HG02759 (cell line): ENCODE measurements at regions not wholly inside any gene's neighbourhood (a gene's known extent, or its start where the extent isn't known, plus 50 kb on each side); places are given as distances from the start of the nearest gene placed in this dataset.
A peak's percentile ranks its signal among the peaks of the same experiment; 100 is the strongest.

ENCODE experiments used
- ATAC-seq: cut with Tn5 transposase; IDR thresholded peaks from one replicate; pipeline ENCODE4 v1.9.1; 2021; ENCODE audit warnings: mild to moderate bottlenecking, moderate library complexity; ENCODE audit not compliant: unreplicated experiment

- no peak for ATAC-seq
Measured at GRCh38 chr4:58711039-58711438, 1600.9 kb upstream of the IGFBP7 start.

- no peak for ATAC-seq
Measured at GRCh38 chr4:58688568-58688967, 1578.4 kb upstream of the IGFBP7 start.

GRCh38 chr4:58679886-58680285 lies 1569.7 kb upstream of the IGFBP7 start:
- ATAC-seq: no peak

GRCh38 chr4:58679051-58679450 lies 1568.9 kb upstream of the IGFBP7 start:
- ATAC-seq: no peak

- ATAC-seq: no peak
Measured at GRCh38 chr4:58669783-58670182, 1559.6 kb upstream of the IGFBP7 start.

- ATAC-seq: no peak
Measured at GRCh38 chr4:58665649-58666048, 1555.5 kb upstream of the IGFBP7 start.

GRCh38 chr4:58658701-58659100 lies 1548.5 kb upstream of the IGFBP7 start:
- no peak for ATAC-seq

GRCh38 chr4:58653251-58653650 lies 1543.1 kb upstream of the IGFBP7 start:
- ATAC-seq: no peak

GRCh38 chr4:58649226-58649625 lies 1539.0 kb upstream of the IGFBP7 start:
- no peak for ATAC-seq

GRCh38 chr4:58646126-58646525 lies 1535.9 kb upstream of the IGFBP7 start:
- no peak for ATAC-seq

GRCh38 chr4:58644549-58644948 lies 1534.4 kb upstream of the IGFBP7 start:
- ATAC-seq: no peak

GRCh38 chr4:58636381-58636780 lies 1526.2 kb upstream of the IGFBP7 start:
- no peak for ATAC-seq

- ATAC-seq: no peak
Measured at GRCh38 chr4:58617226-58617625, 1507.0 kb upstream of the IGFBP7 start.

GRCh38 chr4:58611012-58611411 lies 1500.8 kb upstream of the IGFBP7 start:
- no peak for ATAC-seq

- no peak for ATAC-seq
Measured at GRCh38 chr4:58606303-58606702, 1496.1 kb upstream of the IGFBP7 start.

GRCh38 chr4:58603951-58604350 lies 1493.8 kb upstream of the IGFBP7 start:
- ATAC-seq: no peak

- ATAC-seq: no peak
Measured at GRCh38 chr4:58602731-58603359, 1492.7 kb upstream of the IGFBP7 start.

GRCh38 chr4:58602022-58602421 lies 1491.8 kb upstream of the IGFBP7 start:
- no peak for ATAC-seq

GRCh38 chr4:58600290-58600689 lies 1490.1 kb upstream of the IGFBP7 start:
- ATAC-seq: no peak

- ATAC-seq: peak; percentile 77
Measured at GRCh38 chr4:58590722-58591121, 1480.5 kb upstream of the IGFBP7 start.

GRCh38 chr4:58587856-58588255 lies 1477.7 kb upstream of the IGFBP7 start:
- ATAC-seq: no peak

GRCh38 chr4:58566260-58566659 lies 1456.1 kb upstream of the IGFBP7 start:
- ATAC-seq: no peak
